ENCODE measurements at regions not wholly inside any gene's neighbourhood (a gene's known extent, or its start where the extent isn't known, plus 50 kb on each side); places are given as distances from the start of the nearest gene placed in this dataset.
"Not testable (repeated sequence)": the region's sequence is repeated elsewhere in the genome, so short reads cannot be mapped to it uniquely, and the experiment has no call there.

GRCh38 chr4:181890911-181891310, 352.3 kb upstream of the TENM3 start:
- no peak for DNase-seq
- H3K4me3 Mint-ChIP-seq (ENCODE audit: unreplicated experiment) = no peak overlapping the region
- H3K4me1 ChIP-seq = no peaks in the 10 kb centered on the region
- TF ChIP-seq, protein P1, sequence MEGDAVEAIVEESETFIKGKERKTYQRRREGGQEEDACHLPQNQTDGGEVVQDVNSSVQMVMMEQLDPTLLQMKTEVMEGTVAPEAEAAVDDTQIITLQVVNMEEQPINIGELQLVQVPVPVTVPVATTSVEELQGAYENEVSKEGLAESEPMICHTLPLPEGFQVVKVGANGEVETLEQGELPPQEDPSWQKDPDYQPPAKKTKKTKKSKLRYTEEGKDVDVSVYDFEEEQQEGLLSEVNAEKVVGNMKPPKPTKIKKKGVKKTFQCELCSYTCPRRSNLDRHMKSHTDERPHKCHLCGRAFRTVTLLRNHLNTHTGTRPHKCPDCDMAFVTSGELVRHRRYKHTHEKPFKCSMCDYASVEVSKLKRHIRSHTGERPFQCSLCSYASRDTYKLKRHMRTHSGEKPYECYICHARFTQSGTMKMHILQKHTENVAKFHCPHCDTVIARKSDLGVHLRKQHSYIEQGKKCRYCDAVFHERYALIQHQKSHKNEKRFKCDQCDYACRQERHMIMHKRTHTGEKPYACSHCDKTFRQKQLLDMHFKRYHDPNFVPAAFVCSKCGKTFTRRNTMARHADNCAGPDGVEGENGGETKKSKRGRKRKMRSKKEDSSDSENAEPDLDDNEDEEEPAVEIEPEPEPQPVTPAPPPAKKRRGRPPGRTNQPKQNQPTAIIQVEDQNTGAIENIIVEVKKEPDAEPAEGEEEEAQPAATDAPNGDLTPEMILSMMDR (IDR thresholded peaks at IDR 0.05; ENCODE audit: insufficient read depth in 1 of 2, low read depth in 1 of 2, low read length in 1 of 2, severe bottlenecking in 1 of 2, unreplicated experiment in 1 of 2) = no peak
- CTCF ChIA-PET = no interaction called here
- POLR2A ChIA-PET = no interaction called here
- intact Hi-C loops (cut with micrococcal nuclease; ENCODE audit: unreplicated experiment) = no loop called here
- no TSS peak for BruUV-seq (replicated peaks)
- H3K9me3 ChIP-seq = no peaks in the 10 kb centered on the region
- H3K36me3 ChIP-seq (ENCODE audit: control insufficient read depth, insufficient read depth, low read length) = no peaks in the 10 kb centered on the region
- no peaks in the 10 kb centered on the region for H3K27me3 ChIP-seq (replicated peaks; ENCODE audit: control insufficient read depth, insufficient read depth, low read length)
- no peak overlapping the region for H3K27ac Mint-ChIP-seq (ENCODE audit: unreplicated experiment)
- H3K4me3 ChIP-seq (ENCODE audit: low read depth, low read length) = no peak overlapping the region
- peaks cover 21% of the 10 kb centered on the region for H3K27me3 Mint-ChIP-seq (ENCODE audit: insufficient read depth, unreplicated experiment)
- no peaks in the 10 kb centered on the region for H3K36me3 Mint-ChIP-seq (ENCODE audit: insufficient read depth, unreplicated experiment)
- H3K4me1 Mint-ChIP-seq (ENCODE audit: low read depth, unreplicated experiment) = no peaks in the 10 kb centered on the region
- no peaks in the 10 kb centered on the region for H3K9me3 Mint-ChIP-seq (ENCODE audit: unreplicated experiment)

- Mint-ChIP-seq H3K4me3 (ENCODE audit: unreplicated experiment) (no peak overlapping the region), H3K36me3 (ENCODE audit: insufficient read depth, unreplicated experiment) (no peaks in the 10 kb centered on the region), H3K27me3 (ENCODE audit: insufficient read depth, unreplicated experiment) (peaks cover 26% of the 10 kb centered on the region), H3K4me1 (ENCODE audit: low read depth, unreplicated experiment) (no peaks in the 10 kb centered on the region), H3K9me3 (ENCODE audit: unreplicated experiment) (no peaks in the 10 kb centered on the region), H3K27ac (ENCODE audit: unreplicated experiment) (no peak overlapping the region)
- no peaks in the 10 kb centered on the region for H3K4me1 ChIP-seq
- H3K4me3 ChIP-seq (ENCODE audit: low read depth, low read length) = no peak overlapping the region
- TF ChIP-seq, protein P1 (IDR thresholded peaks at IDR 0.05; ENCODE audit: insufficient read depth in 1 of 2, low read depth in 1 of 2, low read length in 1 of 2, severe bottlenecking in 1 of 2, unreplicated experiment in 1 of 2) = no peak
- no peak for DNase-seq
- intact Hi-C loops (cut with micrococcal nuclease; ENCODE audit: unreplicated experiment) = no loop called here
- no peaks in the 10 kb centered on the region for H3K27me3 ChIP-seq (replicated peaks; ENCODE audit: control insufficient read depth, insufficient read depth, low read length)
- CTCF ChIA-PET = no interaction called here
- POLR2A ChIA-PET = no interaction called here
- no peaks in the 10 kb centered on the region for H3K36me3 ChIP-seq (ENCODE audit: control insufficient read depth, insufficient read depth, low read length)
- BruUV-seq (replicated peaks) = no TSS peak
- no peaks in the 10 kb centered on the region for H3K9me3 ChIP-seq
Observed at GRCh38 chr4:181896614-181897013, 346.6 kb upstream of the TENM3 start.

DNA sequence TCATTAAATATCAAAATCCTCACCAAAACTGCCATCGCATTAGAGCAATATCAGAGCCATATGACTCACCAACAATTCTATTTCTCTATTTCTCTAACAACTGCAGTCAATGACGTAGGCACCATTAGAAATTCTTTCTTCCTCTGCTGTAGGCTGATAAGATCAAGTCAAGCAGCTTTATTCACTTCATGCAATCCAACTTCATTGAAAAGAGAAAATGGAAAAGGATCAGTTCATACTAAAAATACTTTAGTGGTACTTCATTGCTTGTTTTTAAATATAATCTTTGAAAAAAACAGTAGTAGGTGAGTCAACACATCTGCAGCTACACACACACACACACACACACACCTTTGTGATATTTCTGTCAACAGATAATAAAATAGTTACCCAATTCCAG, 345.3 kb upstream of the TENM3 start:
- H3K4me3 ChIP-seq (ENCODE audit: low read depth, low read length) = no peak overlapping the region
- Mint-ChIP-seq H3K9me3 (ENCODE audit: unreplicated experiment) (no peaks in the 10 kb centered on the region), H3K27me3 (ENCODE audit: insufficient read depth, unreplicated experiment) (peaks cover 23% of the 10 kb centered on the region), H3K4me3 (ENCODE audit: unreplicated experiment) (no peak overlapping the region), H3K4me1 (ENCODE audit: low read depth, unreplicated experiment) (no peaks in the 10 kb centered on the region), H3K27ac (ENCODE audit: unreplicated experiment) (no peak overlapping the region), H3K36me3 (ENCODE audit: insufficient read depth, unreplicated experiment) (no peaks in the 10 kb centered on the region)
- POLR2A ChIA-PET = no interaction called here
- DNase-seq = no peak
- H3K4me1 ChIP-seq = no peaks in the 10 kb centered on the region
- H3K9me3 ChIP-seq = no peaks in the 10 kb centered on the region
- BruUV-seq (replicated peaks) = no TSS peak
- CTCF ChIA-PET = no interaction called here
- H3K27me3 ChIP-seq (replicated peaks; ENCODE audit: control insufficient read depth, insufficient read depth, low read length) = no peaks in the 10 kb centered on the region
- no peaks in the 10 kb centered on the region for H3K36me3 ChIP-seq (ENCODE audit: control insufficient read depth, insufficient read depth, low read length)
- intact Hi-C loops (cut with micrococcal nuclease; ENCODE audit: unreplicated experiment) = no loop called here
- TF ChIP-seq, protein P1 (IDR thresholded peaks at IDR 0.05; ENCODE audit: insufficient read depth in 1 of 2, low read depth in 1 of 2, low read length in 1 of 2, severe bottlenecking in 1 of 2, unreplicated experiment in 1 of 2) = no peak

GRCh38 chr4:181902404-181902803, 340.8 kb upstream of the TENM3 start:
- H3K4me3 ChIP-seq (ENCODE audit: low read depth, low read length); H3K9me3 ChIP-seq; H3K4me1 ChIP-seq; CTCF ChIA-PET; DNase-seq; H3K36me3 Mint-ChIP-seq (ENCODE audit: insufficient read depth, unreplicated experiment); H3K4me1 Mint-ChIP-seq (ENCODE audit: low read depth, unreplicated experiment); H3K27ac Mint-ChIP-seq (ENCODE audit: unreplicated experiment); BruUV-seq (replicated peaks); intact Hi-C loops (cut with micrococcal nuclease; ENCODE audit: unreplicated experiment); POLR2A ChIA-PET; H3K27me3 ChIP-seq (replicated peaks; ENCODE audit: control insufficient read depth, insufficient read depth, low read length); H3K4me3 Mint-ChIP-seq (ENCODE audit: unreplicated experiment); H3K36me3 ChIP-seq (ENCODE audit: control insufficient read depth, insufficient read depth, low read length): not testable (repeated sequence)
- Mint-ChIP-seq H3K9me3 (ENCODE audit: unreplicated experiment) (peaks cover 17% of the 10 kb centered on the region), H3K27me3 (ENCODE audit: insufficient read depth, unreplicated experiment) (peaks cover 19% of the 10 kb centered on the region)

All from Caco-2 (cell line).